Fibroblast of the conjunctiva (primary cell): ENCODE measurements at regions not wholly inside any gene's neighbourhood (a gene's known extent, or its start where the extent isn't known, plus 50 kb on each side); places are given as distances from the start of the nearest gene placed in this dataset.
A peak's percentile ranks its signal among the peaks of the same experiment; 100 is the strongest.

ENCODE experiments used
- DNase-seq: peaks from one replicate; pipeline ENCODE4 v3.0.0-alpha.2; 2010; ENCODE audit warnings: low read depth

DNA sequence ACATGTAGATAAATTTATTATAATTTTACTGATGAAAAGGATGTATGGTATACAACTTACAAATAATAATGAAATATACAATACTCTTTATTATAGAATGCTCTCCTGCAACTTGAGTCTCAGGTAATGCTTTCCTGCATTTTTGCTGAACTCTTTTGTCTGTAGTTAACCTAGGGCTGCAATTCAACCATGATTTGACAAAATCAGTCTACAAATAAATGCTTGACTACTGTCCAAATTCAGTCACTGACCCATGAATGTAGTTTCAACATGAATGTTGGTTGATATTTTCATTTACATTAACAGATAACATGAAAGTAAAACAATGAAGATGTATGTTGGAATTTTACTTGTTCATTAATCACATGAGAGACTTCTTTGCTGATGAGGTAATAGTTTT is 320.9 kb downstream of the ZSWIM6 start:
- DNase-seq: no peak

DNA sequence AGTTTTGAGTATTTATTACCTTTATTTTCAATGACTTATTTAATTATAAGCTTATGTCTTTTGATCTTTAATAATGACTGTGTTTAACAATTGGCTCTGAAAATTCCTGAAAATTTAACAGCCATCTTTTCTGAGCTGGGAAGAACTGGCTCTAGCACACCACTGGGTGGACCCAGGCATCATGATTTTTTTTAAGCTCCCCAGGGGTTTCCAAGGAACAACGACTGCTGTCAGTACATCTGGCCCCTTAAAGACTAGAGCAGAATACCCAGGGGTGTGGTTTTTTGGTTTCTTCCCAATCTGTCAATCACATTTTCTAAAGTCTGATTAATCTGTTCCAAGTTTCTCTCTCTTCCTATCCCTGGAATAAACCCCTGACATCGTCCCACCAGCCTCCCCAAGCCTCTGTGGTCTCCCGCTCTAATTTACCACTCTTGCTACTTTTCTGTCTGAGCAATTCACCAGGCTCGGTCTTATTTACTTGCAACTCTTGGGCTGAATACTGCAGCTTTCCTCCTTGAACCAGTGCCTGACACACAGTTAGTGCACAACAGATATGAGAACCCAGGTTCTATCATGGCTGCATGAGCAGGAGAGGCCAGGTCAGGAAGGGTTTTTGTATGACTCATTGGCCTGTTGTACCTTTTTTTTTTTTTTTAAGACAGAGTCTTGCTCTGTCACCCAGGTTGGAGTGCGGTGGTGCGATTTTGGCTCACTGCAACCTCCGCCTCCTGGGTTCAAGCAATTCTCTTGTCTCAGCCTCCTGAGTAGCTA is 321.9 kb downstream of the ZSWIM6 start:
- DNase-seq: no peak

DNA sequence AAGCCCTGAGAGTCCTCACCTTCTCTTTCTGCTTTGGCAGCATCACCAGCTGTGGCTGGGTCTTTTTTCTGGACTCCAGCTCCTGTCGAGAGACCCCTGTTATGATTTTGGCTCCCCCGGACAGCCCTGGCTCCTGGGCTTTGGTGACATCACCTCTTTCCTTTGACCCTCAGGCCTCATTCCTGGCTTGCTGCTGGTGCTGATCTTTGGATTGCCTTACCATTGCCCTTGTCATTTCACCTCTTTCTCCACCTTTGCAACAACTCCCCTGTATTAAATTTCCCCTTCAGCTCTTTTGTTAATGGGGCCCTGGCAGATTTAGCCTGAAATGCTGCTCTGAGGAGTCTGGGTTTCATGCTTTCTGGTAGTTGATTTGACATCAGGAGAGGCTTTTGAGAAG is 322.8 kb downstream of the ZSWIM6 start:
- no peak for DNase-seq

DNA sequence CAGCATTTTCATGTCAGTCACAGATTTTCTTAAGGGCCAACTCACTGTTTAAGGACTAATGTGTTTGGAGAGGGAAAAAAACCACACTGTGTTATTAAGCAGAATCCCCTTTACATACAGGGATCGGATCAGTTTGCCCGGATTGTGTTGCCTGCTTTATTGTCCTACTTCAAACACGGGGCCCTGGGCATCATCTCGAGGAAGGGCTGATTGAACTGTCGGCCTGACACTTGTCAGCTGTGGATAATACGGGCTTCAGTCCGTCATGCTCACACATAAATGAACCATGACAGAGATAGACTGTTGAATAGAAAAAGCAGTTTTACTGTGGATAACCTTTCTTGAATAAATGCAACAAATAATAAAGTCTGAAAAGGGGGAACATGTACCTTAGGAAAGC is 325.0 kb downstream of the ZSWIM6 start:
- no peak for DNase-seq

DNA sequence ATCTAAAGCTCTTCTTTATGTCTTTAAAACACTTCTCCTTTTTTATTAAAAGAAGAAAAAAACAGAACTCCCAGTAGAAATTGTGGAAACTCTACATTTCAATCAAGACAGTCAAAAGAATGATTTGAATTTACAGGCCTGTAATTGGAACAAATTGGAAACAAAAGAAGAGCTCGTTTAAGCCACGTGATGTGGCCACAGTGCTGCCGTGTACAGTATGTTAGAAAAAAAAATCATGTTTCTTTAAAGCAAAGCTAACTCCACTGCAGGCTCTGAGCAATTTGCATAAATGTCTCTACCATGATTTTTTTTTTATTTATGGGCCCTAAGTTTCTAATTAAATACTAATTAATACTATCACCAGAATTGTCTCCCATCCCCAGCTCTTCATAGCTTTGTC is 325.6 kb downstream of the ZSWIM6 start:
- no peak for DNase-seq

DNA sequence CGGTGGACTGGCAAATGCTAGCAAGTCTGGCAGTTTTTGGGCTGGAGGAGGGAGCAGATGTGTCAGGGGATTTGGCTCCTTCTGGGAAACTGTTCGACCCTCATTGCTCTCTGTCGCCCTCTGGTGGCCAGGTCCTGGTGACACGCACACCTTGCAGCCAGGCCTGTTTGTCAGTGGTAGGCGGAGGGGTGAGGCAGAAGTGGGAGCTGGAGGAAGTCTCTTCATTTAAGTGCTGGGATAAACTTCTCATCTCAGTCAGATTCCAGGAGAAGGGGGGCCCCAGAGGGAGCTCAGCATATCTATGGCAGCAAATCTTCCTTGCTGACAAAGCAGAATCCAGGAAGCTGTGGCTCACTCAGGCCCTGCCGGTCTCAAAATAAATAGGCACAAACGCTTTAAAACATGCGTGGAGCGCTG is 326.5 kb downstream of the ZSWIM6 start:
- DNase-seq: peak; percentile 57

DNA sequence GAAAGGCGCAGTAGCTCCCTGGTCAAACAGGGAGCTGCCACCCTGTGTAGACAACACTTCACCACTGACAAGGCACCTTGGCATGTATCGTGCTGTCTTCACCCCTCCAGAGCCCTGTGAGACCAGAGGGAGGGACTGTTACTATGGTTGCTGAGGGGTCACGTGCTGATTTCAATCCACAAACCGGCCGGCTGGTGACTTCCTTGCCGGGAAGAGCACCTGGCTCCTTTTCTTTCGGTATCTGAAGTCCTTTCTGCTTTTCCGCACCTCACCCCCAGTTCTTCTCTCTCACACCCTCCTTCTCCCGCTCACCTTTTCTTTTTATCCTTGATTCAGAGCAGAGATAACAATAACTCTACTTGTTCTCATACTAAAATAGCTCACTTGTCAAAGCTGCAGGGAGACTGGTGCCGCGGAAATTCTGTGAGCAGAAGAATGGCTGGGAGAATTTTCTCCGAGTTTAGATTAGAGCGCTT is 327.2 kb downstream of the ZSWIM6 start:
- DNase-seq: no peak

DNA sequence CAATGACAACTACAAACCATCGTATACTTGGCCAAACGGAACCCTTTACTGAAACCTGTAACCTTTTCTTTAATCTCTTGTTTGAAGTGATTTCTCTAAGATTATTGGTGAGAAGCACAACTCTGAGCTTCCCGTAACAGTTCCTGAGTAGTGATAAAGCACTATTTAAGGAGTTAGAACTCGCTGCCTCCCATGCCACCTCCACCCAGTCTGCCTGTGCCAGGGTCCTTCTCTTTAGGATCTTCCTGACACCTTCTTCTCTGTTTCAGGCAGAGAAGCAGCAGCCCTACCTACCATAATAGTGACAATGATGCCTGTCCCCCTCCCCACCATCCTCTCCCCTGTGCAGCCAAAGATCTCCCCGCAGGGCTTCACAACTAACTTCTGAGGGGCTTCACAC is 330.6 kb downstream of the ZSWIM6 start:
- no peak for DNase-seq

DNA sequence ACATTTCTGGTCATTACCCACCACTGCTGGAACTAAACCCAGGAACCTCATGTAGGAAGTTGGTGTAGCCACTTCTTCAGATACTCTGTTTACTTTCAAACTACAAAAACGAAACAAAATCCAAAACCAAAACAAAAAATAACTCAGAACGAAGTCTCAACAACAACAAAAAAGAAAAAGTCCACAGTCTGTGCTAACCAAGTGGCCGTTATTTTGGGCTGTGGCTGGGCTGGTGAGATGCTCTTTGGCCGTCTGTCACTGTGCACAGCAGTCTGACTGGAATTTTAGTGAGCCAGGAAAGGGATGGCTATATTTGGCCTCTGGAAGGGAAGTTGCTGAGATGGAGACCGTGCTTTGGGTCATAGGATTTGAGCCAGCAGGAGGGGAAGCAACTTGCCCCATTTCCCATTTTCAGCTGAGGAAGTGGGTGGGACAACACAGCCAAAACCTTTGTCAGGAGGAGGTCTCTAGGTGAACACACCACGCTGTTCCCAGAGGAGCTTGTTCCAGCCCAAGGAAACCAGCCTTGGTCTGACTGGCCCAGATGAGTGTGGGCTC is 334.1 kb downstream of the ZSWIM6 start:
- no peak for DNase-seq

DNA sequence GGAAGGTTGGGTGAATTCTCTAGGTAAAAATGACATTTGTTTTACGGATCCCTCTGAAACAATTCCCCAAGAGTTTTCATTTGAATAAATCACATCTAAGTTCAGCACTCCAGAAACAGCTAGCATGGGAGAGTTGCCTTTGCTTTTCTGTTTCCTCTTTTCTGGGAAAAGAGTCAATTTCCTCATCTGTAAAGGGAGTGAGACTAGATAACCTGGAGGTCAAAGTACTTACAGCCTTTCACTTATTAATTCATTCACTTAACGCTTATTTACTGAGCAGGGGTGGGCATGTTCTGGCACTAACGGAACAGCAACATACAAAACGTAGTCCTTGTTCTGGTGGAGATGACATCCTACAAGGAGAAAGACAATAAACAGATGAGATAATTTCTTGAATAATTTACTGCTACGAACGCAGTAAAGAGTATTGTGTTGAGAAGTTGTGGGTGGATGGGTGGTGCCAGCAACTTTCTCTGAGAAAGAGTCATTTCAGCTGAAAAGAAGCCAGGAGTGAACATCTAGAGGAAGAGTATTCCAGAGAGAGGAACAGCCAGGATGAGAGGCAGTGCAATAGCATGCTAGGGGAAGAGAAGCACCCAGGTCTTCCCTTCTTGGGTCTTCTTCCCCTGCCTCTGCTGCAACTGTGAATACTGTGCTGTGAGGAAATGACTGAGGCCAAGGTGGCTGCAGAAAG is 335.6 kb downstream of the ZSWIM6 start:
- no peak for DNase-seq

DNA sequence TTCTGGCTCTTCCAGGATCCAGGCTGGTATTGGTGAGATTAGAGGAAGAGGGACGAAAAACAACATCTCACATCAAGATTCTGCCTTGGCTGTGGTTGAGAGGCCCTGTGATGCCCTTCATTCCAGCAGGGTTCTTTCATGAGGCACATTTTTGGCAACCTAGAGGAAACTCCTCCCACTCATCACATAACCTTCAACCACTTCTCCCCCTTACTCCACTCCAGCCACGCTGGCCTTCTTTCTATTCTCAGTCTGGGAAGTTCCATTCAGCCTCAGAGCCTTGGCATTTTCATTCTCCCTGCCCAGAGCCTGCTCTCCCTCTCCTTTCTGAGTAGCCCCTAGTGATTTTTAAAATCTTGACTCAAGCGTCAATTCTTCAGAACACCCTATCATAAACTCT is 337.5 kb downstream of the ZSWIM6 start:
- no peak for DNase-seq

DNA sequence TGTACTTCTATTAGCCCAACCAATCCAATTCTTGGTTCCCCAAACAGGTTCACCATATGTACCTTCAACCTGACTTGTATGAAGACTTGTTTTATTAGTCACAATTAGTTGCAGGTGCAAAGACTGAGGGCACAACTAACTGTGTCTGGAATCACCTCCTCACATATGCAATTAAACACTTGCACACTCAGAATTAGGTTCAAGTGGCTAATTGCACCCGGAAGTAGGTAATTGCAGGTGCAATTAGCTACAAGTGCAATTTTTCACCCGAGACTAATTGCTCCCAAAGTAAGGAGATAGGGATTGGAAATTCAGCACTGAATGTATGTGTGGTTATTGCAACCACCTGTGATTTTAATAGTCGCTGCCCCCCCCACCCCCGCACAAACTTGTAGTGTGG is 338.9 kb downstream of the ZSWIM6 start:
- DNase-seq: no peak

DNA sequence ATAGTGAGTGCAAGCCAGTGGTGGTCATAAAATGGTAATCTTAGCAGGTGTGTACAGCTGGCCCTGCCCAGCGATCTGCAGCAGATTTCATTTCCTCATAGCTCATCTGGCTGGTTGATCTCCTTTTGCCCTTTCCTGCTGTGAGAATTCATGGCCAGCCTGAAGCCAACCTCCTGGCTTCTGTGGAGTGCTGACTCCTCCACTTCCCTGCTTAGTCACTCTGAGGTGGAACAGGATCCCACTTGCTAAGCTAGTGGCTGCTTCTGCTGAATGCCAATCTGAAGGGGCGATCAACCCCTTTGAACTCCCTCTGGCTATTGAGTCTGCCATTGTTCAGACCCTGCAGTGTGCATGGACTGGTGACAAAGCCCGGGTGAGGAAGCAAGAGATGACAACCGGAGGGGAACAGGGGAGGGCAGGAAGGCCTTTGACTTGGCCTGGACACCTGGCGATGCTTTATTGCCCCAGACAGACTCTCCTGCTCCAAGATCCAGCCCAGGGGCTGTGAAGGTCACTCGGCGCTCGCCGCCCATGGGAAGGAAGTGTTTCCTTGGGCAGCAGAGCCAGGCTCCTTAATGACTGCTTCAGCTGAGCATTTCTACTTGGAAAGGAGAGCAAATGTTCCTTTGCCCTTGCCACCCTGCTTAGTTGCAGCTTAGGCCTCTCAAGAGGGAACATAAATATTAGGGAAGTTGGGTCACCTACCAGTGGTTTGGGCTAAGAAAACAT is 341.1 kb downstream of the ZSWIM6 start:
- DNase-seq: no peak

DNA sequence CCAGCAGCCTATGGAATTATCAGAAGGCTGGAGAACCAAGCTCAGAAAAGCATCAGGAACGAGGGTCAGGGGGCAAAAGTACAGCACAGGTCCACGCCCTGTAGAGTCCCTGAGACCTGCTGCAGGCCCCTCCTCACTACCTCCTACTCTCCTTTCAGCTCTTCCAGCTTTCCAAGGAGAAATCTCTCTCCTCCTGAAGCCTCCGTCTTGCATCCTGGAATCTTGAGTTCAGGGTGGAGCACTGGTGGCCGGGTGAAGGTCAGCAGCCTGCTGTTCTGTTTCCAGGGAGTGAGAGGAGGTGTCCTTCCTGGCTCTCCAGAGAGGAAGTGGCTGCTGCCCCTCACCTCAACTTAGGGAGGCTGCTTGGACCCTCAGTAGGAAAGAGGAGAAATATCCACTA is 342.3 kb downstream of the ZSWIM6 start:
- no peak for DNase-seq

DNA sequence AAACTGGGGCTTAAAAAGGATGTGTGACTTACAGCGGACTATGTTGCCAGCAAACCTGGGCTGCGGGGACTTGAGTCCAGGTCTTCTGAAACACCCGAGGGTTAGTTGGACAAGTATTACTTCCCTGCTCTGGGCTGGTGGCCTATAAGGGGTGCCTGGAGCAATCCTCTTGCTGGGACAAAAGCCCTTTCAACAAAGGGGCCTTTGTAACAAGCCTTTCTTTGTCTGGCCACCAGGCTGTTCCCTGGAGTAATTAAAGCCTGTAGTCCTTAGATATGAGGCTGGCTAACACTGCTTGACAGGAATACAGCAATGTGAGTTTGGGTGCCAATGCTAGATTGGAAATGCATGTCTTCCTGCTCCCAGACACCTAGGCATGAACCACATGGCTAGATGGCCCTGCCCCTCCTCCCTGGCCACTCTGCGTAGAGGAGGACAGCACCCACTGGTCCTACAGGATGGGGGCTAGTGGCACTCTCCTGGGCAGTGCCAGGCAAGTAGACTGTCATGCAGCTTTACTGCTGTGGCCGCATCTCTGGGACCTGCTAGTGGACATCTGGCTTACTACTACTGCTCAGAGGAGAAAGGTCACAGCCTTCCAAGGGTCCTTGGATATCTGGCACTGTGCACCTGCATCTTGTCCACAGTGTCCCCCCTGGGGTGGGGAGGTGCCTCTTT is 343.1 kb downstream of the ZSWIM6 start:
- no peak for DNase-seq

DNA sequence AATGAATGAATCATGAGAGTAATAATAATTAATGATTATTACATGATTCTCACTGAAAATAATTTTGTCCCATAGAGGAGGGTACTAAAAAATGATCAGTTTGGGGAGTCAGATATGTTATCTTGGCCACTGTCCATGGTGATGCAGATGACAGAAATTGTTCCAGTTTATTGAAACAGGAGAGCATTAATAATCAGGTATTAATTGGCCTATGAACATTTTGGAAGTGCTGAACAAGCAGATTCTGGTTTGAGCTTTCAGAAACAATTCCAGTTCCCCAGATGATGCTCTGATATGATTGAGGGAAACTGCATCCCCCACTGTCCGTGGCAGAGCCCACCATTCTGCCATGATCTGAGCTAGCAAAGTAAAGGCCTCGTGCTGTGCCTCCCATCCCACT is 345.2 kb downstream of the ZSWIM6 start:
- DNase-seq: no peak

DNA sequence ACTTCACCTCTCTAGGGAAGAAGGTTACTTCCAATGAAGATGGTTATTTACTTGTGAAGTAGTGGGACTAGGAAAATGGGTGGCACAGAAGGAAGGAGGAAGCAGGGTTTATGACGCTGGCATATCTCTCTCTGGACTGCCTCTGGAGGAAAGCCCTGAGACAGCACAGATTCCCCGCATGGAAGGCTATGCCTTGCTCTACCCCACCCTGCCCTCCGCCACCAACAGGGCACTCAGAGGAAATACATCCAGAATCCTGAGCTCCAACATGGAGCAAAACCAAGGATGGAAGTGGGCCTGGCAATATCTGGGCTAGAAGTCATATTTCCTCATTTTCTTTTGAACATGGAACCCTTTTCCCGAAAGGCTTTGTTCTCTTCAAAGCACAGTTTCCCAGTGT is 346.9 kb downstream of the ZSWIM6 start:
- no peak for DNase-seq

DNA sequence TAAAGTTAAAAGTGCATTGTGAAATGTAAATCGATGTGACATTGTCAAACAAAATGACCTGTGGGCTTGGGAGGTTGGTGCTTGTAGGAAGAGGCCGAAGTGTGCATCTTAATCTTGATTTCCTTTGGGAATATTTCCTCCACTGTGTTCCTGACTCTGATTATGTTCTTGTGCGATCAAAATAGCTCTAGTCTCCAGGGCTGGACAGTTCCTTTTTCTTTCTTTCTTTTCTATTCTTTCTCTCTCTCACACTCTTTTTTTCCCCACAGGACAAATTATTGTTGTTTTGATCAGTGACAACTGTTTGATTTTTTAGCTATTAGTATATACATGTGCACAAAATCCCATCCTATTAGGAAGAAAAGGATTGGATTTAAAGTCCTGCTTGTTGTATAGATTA is 347.5 kb downstream of the ZSWIM6 start:
- no peak for DNase-seq

DNA sequence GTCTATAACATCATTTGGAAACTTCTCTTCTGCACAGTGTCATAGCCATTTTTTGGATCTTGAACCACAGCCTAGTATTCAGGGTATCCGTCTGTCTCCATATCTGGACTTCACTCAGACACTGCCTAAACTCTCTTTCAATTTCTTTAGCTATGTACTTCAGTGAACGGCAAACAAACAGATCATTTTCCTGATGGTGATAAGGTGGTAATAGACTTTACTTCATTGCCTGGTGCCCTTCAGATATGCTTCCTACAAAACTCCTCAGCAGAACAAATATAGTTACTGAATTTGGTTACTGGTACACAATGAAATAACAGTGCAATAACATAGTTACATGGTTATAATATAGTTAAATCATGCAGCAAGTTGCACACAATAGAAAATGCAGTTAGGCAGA is 348.2 kb downstream of the ZSWIM6 start:
- DNase-seq: no peak

DNA sequence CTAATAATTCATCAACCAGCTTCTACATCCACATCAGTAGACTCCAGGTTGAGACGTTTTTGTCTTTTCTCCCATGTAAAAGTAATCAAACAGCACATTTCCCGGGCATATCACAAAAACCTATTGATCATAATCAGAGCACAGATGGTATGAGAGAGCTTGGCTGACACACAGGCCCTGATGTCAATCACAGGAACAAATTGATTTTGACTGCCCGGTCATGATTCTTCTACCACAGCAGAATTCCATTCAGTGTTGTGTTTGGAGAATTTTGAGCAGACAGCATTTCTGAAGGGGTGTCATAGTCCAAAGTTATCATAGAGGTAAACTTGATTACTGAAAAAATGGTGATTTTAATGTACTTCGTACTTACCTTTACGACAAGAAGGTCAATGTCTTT is 351.1 kb downstream of the ZSWIM6 start:
- DNase-seq: no peak

DNA sequence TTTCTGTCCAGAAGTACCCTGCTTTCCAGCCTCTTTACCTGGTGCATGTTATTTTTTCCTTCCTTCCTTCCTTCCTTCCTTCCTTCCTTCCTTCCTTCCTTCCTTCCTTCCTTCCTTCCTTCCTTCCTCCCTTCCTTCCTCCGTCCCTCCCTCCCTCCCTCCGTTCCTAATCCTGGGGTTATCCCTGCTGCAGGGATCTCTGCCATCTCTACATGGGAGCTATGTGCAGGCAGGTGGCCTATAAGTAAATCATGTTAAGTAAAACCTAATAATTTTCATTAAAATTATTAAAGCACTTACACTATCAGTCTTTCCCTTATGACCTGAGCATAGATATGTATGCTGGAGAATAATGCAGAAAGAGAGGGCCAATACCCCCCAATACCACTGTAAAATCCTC is 351.9 kb downstream of the ZSWIM6 start:
- no peak for DNase-seq
